ENCODE measurements at regions not wholly inside any gene's neighbourhood (a gene's known extent, or its start where the extent isn't known, plus 50 kb on each side); places are given as distances from the start of the nearest gene placed in this dataset.

DNA sequence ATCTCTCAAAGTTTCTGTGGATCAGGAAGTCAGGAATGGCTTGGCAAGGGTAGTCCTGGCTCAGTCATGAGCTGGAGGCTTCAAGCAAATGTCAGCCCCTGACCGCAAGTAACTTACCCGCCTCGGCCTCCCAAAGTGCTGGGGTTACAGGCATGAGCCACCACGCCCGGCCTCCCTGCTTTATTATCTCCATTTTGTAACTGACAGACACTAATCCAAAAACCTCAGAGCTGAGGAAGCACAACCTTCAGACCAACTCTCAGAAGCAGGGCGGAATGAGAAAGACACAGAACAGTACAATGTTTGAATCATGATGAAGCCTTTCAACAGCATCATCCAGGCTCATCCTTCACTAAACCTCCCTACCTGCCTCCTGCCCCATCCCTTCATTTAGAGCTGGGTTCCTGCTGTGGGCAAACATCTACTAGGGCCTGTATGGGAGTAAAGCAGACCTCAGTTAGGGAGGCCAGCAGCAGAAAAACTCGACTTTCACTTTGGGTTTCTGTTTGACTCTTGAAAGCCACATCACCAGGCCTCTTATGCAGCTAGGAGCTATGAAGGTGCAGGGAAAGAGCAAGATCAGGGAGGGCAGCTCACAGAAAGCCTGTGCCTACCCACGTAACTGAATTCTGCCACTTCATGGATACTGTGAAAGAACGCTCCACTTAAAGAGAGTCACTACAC is 84.4 kb upstream of the RAB4A start:
- ATAC-seq (no peak), DNase-seq (no peak)
- TF ChIP-seq, protein P1, sequence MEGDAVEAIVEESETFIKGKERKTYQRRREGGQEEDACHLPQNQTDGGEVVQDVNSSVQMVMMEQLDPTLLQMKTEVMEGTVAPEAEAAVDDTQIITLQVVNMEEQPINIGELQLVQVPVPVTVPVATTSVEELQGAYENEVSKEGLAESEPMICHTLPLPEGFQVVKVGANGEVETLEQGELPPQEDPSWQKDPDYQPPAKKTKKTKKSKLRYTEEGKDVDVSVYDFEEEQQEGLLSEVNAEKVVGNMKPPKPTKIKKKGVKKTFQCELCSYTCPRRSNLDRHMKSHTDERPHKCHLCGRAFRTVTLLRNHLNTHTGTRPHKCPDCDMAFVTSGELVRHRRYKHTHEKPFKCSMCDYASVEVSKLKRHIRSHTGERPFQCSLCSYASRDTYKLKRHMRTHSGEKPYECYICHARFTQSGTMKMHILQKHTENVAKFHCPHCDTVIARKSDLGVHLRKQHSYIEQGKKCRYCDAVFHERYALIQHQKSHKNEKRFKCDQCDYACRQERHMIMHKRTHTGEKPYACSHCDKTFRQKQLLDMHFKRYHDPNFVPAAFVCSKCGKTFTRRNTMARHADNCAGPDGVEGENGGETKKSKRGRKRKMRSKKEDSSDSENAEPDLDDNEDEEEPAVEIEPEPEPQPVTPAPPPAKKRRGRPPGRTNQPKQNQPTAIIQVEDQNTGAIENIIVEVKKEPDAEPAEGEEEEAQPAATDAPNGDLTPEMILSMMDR (IDR thresholded peaks at IDR 0.05), result no peak
- intact Hi-C loops (cut with DNase I), result no loop called here
- Histone ChIP-seq H3K27me3 (ENCODE audit: low read depth) (no peaks in the 10 kb centered on the region), H3K4me1 (no peaks in the 10 kb centered on the region), H3K27ac (no peak overlapping the region), H3K9me3 (no peaks in the 10 kb centered on the region), H3K4me3 (no peak overlapping the region), H3K36me3 (no peaks in the 10 kb centered on the region)

DNA sequence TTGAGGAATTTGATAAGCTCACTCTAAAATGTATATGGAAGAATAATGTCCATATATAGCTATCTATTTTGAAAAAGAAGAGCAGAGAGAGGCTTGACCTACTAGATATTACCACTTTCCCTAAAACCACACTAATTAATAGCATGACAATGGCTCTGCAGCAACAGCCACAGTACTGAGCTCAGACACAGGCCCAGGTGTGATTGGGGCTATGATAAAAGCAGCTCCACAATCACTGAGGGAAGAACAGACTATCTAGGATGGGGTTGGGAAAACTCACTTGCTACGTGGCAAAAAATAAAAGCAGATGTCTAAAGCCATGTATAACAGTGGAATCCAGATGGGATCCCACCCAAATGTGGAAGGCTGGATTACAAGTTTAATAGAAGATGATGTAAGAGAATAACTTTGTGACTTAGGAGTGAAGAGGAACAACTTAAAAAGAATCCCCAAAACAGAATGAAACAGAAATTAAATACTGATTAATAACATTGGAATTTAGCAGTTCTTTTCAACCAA is 80.8 kb upstream of the RAB4A start:
- DNase-seq (no peak), ATAC-seq (no peak)
- no peak overlapping the region for H3K4me3 ChIP-seq
- H3K4me1 ChIP-seq, result peaks cover 3% of the 10 kb centered on the region
- no peak overlapping the region for H3K27ac ChIP-seq
- H3K27me3 ChIP-seq (ENCODE audit: low read depth), result no peaks in the 10 kb centered on the region
- intact Hi-C loops (cut with DNase I), result no loop called here
- no peaks in the 10 kb centered on the region for H3K9me3 ChIP-seq
- TF ChIP-seq, protein P1 (IDR thresholded peaks at IDR 0.05), result no peak
- H3K36me3 ChIP-seq, result no peaks in the 10 kb centered on the region

GRCh38 chr1:229191066-229191674 is 79.7 kb upstream of the RAB4A start:
- Histone ChIP-seq H3K27ac (no peak overlapping the region), H3K36me3 (no peaks in the 10 kb centered on the region), H3K4me1 (peaks cover 3% of the 10 kb centered on the region), H3K27me3 (ENCODE audit: low read depth) (no peaks in the 10 kb centered on the region), H3K9me3 (no peaks in the 10 kb centered on the region), H3K4me3 (no peak overlapping the region)
- DNase-seq (no peak), ATAC-seq (no peak)
- intact Hi-C loops (cut with DNase I), result no loop called here
- TF ChIP-seq, protein P1 (IDR thresholded peaks at IDR 0.05), result no peak

GRCh38 chr1:229192031-229192430 is 78.9 kb upstream of the RAB4A start:
- intact Hi-C loops (cut with DNase I), result no loop called here
- peak in 1 of 2 donors; percentile 57 for ATAC-seq
- Histone ChIP-seq H3K27me3 (ENCODE audit: low read depth) (no peaks in the 10 kb centered on the region), H3K36me3 (no peaks in the 10 kb centered on the region), H3K9me3 (no peaks in the 10 kb centered on the region), H3K4me1 (peaks cover 3% of the 10 kb centered on the region), H3K27ac (no peak overlapping the region), H3K4me3 (no peak overlapping the region)
- no peak for DNase-seq
- TF ChIP-seq, protein P1 (IDR thresholded peaks at IDR 0.05), result no peak

DNA sequence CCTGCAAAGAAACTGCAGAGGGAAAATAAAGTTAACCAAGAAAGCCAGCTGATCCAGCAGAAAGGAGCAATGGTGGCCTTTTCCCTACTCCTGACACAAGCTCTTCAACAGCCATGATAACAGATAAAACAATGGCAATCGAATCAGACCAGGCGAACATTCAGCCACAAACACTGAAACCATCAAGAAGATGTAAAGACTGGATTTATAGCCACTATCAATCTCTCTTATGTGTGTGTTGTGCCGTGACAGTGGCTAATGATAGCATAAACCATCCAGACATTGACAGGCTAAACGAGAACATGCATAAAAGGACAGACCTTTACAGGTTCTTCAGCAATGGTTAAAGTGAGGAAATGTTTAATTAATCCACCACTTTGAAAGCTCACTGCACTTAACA is 78.1 kb upstream of the RAB4A start:
- Histone ChIP-seq H3K4me3 (no peak overlapping the region), H3K9me3 (no peaks in the 10 kb centered on the region), H3K27me3 (ENCODE audit: low read depth) (no peaks in the 10 kb centered on the region), H3K4me1 (peaks cover 3% of the 10 kb centered on the region), H3K36me3 (no peaks in the 10 kb centered on the region), H3K27ac (no peak overlapping the region)
- intact Hi-C loops (cut with DNase I), result no loop called here
- DNase-seq (no peak), ATAC-seq (no peak)
- TF ChIP-seq, protein P1 (IDR thresholded peaks at IDR 0.05), result no peak

Measured in lower lobe of right lung (tissue), 2 donors.